HG03354 (cell line): ENCODE measurements at regions not wholly inside any gene's neighbourhood (a gene's known extent, or its start where the extent isn't known, plus 50 kb on each side); places are given as distances from the start of the nearest gene placed in this dataset.
"Not testable (repeated sequence)": the region's sequence is repeated elsewhere in the genome, so short reads cannot be mapped to it uniquely, and the experiment has no call there.

Experiments
- ATAC-seq: cut with Tn5 transposase; IDR thresholded peaks from one replicate; pipeline ENCODE4 v1.9.1; 2021; ENCODE audit warnings: mild to moderate bottlenecking; ENCODE audit not compliant: unreplicated experiment, poor library complexity, severe bottlenecking

DNA sequence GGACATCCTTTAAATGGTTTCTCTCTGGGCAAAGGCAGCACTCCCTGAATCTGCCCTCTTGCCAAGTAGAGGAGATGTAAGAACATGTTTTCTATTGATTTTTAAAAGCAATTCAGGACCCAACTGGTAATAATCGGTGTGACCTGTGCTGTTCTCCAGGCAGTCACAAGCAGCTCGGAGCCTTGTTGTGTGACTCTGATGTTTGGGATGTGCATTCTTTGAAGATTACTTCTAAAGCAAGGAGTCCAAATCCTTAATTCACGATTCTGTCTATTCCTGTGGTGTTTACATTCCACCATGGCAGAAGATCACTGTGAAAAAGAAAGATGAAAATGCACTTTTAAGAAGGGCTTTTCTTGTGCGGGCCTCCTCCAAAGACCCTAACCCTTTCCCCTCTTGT lies 122.3 kb upstream of the ZNF536 start:
- no peak for ATAC-seq

GRCh38 chr19:30252214-30252613 lies 120.0 kb upstream of the ZNF536 start:
- no peak for ATAC-seq

- no peak for ATAC-seq
Observed at GRCh38 chr19:30253581-30253996, 118.6 kb upstream of the ZNF536 start.

DNA sequence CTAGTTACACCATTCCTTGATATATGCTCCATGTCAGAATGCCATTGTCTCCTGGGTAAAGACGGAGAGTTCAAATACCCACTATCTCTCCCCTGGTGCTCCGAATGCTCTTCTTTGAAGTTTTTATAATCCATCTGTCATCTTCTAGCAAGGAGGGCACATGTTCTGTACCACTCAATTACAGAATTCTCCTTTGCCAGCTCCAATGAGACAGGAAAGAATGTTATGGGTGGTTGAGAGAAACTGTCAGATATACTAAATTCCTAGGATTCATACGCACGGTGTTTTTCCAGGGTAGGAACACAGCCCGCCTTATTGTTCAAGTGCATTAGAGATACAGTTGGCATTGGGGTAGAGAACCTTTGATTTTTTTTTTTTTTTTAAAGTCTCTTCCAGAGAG lies 118.0 kb upstream of the ZNF536 start:
- no peak for ATAC-seq

DNA sequence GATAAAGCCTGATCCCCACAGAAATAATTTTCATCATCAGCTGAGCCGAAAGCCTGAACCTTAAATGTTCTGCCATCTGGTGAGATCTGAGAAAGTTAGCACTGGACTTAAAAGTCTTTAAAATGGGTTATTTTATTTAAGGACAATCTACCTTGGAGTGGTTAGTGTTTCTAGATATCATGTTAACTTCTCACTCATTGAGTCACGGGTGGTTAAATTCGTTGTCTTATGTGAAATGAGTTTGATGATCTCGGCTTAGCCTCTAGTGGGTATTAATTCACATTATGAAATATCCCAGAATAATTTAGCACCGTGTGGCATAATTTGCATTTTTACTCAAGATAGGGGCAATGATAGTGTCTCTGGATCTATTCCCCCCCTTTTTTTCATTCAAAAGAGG lies 117.4 kb upstream of the ZNF536 start:
- ATAC-seq: no peak

DNA sequence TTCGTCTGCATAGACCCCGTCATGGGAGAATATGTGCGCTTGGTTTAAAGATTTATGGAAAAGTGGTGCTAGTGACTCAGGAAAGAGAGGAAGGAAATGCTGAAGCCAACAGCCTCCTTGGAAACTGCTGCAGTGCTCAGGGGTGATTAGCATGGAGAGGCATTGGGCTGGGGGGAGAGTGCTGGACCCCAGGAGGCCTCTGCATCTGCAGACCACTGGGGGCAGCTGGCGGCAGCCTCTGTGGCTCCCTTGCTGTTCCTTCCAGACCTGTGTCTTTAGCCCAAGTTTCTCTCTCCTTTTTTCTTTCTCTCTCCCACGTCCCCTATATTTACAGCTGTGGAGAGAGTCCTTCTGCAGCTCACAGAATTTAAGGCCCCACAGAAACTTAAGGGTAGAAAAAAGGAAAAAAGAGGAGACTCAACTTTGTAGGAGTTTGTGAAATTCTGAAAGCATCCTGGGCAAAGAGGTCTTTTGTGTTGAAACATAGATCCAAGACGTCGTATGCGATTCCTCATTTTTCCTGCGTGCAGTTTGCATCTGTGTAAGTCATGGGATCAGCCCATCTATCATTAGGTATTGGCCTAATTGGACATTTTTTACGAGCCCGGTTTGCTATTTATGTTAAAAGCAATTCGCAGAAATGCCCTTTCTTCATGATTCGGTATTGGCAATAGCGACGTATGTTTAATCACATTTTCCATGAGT lies 116.2 kb upstream of the ZNF536 start:
- no peak for ATAC-seq

DNA sequence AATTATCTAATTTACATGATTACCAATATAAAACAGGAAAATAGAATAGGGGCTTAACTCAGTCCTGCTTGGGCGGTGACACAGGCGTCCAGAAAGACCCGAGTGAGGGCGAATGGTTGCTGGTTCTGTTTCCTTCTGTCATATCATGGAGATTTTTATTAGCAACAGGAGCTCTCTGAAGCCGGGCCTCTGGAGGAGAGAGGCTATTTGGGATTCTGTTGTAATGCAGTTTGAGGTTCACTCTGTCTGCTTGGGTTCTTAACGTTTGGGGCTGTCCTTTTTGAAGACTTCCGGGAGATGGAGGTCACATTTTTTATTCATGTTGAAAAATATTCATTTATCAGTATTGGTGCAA lies 115.7 kb upstream of the ZNF536 start:
- ATAC-seq: no peak

- ATAC-seq: no peak
Observed at GRCh38 chr19:30263830-30264381, 108.3 kb upstream of the ZNF536 start.

- ATAC-seq: not testable (repeated sequence)
Observed at GRCh38 chr19:30265918-30266317, 106.3 kb upstream of the ZNF536 start.

DNA sequence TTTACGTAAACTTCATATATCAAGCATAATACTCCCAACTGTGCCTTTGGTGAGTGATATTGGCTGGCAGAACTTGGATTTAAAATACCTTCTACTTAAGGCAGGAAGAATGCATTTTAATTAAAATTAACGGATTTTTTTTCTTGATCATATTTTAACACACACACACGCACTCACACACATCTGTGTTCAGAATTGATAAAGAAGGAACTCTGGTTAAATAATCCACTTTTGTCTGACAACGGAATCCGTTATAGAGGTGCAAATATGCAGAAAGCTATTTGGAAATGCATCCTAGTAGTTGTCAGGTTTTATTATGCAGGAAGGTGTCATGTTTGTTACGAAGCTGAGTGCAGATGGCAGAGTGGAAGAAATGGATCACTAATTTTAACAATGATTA lies 105.5 kb upstream of the ZNF536 start:
- ATAC-seq: no peak

DNA sequence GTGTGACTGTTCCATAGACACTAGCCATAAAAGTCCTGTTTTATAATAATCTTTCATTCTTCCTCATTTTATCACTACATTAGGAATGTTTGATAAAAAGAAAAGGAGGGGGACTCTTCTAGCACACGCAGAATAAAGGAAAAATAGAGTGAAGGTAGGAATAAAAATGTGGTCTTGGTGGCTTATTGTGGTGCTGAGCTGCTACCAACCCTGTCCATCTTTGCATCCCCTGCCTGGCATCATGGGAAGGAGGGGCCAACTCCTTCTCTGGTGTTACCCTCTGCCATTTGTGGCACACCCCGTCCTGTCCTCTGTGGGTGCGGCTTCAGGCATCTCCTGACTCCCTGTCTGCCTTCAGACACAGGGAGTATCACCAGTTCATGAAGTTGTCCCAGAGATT lies 104.9 kb upstream of the ZNF536 start:
- no peak for ATAC-seq

DNA sequence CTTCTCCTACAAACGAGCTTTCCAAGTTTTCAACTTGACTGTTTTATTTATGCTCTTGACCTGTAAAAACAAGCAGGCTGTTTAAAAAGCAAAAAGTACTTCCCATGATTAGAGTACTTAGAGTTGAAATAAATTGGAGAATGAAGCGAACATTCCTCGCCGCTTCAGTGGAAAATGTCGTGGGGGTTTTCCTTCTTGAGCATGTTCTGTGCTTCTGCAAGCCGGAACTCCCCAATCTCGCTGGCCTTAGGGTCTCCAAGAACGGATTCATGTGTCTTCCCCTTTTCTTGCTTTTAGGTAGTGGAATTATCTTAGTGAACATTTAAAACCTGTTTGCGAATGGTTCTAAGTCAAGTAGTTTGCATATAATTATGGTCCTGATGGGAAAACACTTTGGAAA lies 103.6 kb upstream of the ZNF536 start:
- no peak for ATAC-seq

- ATAC-seq: no peak
Observed at GRCh38 chr19:30269638-30270037, 102.5 kb upstream of the ZNF536 start.

GRCh38 chr19:30271816-30272215 lies 100.4 kb upstream of the ZNF536 start:
- no peak for ATAC-seq

GRCh38 chr19:30272554-30272953 lies 99.6 kb upstream of the ZNF536 start:
- ATAC-seq: no peak

- no peak for ATAC-seq
Observed at GRCh38 chr19:30273184-30273583, 99.0 kb upstream of the ZNF536 start.

DNA sequence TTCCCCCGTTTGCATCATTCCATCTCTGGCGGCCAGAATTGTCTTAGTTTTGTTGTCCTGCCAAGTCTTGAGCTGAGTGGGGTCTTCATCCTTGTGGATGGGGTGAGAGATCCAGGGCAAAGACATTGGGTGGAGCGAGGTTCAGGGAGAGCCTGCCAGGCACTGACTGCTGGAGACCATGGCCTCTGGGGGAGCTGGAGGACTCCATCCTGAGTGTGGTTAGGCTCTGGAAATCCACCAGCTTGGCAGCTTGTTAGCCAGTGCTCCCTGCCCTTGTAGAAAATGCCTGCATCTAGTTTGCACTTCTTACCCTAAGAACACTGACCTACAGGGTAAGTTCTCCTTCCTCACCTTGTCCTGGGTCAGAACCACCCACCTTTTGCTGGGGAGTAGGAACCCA lies 97.2 kb upstream of the ZNF536 start:
- no peak for ATAC-seq

DNA sequence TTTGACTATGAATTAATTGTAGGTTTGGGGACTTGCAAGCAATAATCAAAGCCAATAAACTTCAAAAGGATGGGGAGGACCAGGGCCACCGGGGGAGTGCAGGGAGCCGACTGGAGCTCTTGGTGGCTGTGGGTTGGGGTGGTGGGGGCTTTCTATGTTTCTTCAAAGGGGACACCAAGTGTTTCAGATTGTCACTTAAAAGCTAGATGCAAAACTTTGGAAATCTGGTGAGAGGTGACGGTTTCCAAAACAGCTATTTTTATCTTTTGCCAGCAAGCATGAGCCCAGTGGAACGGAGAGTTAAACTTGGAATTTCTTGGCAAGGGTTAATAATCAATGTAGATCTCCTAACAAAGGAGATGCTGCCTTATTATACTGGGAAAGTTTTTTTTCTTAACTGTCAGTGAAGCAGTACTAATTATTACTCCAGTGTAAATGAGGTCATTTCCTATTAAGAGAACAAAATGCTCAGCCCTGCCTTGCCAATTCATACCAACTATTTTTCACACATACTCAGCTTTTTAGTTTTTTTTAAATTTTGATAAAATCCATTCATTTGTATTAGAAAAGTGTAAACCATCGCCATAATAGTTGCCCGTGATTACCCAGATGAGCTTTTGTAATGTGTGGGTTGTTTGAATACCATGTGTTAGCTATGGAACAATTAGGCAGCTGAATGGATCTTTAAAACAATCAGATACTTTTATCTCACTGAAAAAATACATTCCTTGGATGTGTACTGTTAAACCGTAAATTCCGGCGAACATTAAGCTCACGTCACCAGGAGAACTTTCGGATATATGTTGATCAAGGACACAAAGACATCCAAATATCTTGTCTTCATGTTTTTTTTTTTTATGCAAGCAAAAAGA lies 95.9 kb upstream of the ZNF536 start:
- no peak for ATAC-seq

DNA sequence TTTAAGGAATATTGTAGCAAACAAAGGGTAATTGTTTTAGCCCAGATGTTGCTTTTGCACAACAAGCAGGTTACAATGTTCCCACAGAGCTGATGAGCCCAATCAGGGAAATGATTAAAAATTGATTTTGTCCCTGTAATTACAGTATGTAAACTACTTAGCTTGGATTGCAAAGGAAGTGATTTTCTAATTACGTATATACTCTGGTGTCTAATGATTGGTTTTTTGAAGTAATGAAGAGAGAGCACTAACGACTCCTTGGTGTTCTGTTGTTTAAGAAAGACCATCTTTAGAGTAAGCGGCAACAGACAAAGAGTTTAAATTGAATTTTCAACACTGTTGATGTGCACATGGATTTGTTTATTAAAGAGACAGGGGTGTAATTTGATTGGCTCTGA lies 95.3 kb upstream of the ZNF536 start:
- no peak for ATAC-seq

DNA sequence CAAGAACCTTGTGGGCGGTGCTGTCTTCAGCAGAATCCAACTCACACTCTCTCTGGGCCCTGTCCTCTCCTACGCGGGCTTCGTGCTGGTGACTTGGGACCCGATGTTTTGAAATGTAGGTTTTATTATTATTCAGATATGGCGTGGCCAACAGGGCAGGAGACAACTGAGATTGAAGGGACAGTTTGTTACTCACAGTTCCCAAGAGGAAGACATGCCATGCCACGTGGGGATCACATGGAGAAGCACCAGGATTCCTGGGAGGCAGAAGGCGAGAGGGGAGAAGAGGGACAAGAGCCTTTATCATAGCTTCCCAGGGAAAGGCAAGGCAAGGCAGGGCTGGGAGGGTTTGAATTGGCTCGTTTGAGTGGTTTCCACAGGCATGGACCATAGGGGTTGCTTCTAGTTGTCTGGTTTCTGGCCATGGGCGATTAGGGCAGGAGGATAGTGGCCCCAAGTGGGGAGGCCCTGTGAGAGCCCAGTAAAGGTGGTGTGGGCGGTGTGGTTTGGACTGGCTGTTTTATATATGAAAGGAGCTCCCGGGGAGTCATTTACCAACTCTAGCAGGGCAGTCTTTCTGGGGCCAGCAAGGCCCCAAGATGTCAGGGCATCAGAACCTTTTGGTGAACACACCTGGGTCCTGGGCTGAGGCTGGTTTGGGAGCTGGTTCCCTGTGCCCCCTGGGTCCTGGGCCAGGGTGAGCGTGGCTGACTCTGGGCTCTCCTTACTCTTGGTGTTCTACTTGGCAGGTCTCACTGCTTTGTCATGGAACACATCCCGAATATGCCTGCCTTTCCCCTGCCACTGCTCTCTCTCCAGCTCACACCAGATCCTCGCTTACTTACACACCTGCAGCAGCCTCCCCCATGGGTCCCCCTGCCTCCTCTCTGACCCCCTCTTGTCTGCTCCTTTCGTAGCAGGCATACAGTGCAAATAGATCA lies 94.0 kb upstream of the ZNF536 start:
- no peak for ATAC-seq
